Natural killer cell (primary cell): ENCODE measurements at regions not wholly inside any gene's neighbourhood (a gene's known extent, or its start where the extent isn't known, plus 50 kb on each side); places are given as distances from the start of the nearest gene placed in this dataset.

Source experiments
- ATAC-seq, 3 donors: fragments of 150-1000 bp in 2 of 3; fragments of 200-7000 bp in 1 of 3; cut with Tn5 transposase; 1 replicate in 1 of 3; 2 replicates in 2 of 3; pipeline ENCODE4 v1.10.0; 2021; ENCODE audit warnings: mild to moderate bottlenecking in 2 of 3, moderate library complexity in 2 of 3
- DNase-seq, 2 donors: peaks; one replicate each; pipeline versions ENCODE4 v3.0.0 to v3.0.0-alpha.2; 2013 to 2021; ENCODE audit warnings: mixed read lengths in 1 of 2
- H3K27ac ChIP-seq: one replicate; pipeline ENCODE4 v1.5.1; 2013; ENCODE audit warnings: mild to moderate bottlenecking, low read length
- H3K27me3 ChIP-seq: one replicate; pipeline ENCODE4 v1.6.1; 2013; ENCODE audit warnings: low read length; ENCODE audit not compliant: control insufficient read depth, insufficient read depth
- H3K36me3 ChIP-seq: one replicate; pipeline ENCODE4 v1.6.1; 2013; ENCODE audit warnings: low read length; ENCODE audit not compliant: control insufficient read depth, insufficient read depth
- H3K4me1 ChIP-seq: one replicate; pipeline ENCODE4 v1.6.1; 2013; ENCODE audit warnings: low read length; ENCODE audit not compliant: control insufficient read depth, insufficient read depth
- H3K4me3 ChIP-seq: one replicate; pipeline ENCODE4 v1.5.1; 2013; ENCODE audit warnings: low read length
- H3K9me3 ChIP-seq: one replicate; pipeline ENCODE4 v1.6.1; 2013; ENCODE audit warnings: low read length; ENCODE audit not compliant: control insufficient read depth, insufficient read depth
- H3K27ac Mint-ChIP-seq, 2 donors: one replicate each; pipeline ENCODE4 v1.8.0; 2022; ENCODE audit warnings: mild to moderate bottlenecking in 2 of 2, mixed read lengths in 2 of 2, moderate library complexity in 1 of 2
- H3K27me3 Mint-ChIP-seq, 2 donors: one replicate each; pipeline ENCODE4 v1.8.0; 2022; ENCODE audit warnings: low read depth in 2 of 2, mixed read lengths in 2 of 2
- H3K36me3 Mint-ChIP-seq: one replicate; pipeline ENCODE4 v1.8.0; 2022; ENCODE audit warnings: mixed read lengths
- H3K4me1 Mint-ChIP-seq, 2 donors: one replicate each; pipeline ENCODE4 v1.8.0; 2022; ENCODE audit warnings: mixed read lengths in 2 of 2
- H3K4me3 Mint-ChIP-seq: one replicate; pipeline ENCODE4 v1.8.0; 2022; ENCODE audit warnings: mild to moderate bottlenecking, moderate library complexity, mixed read lengths
- H3K9me3 Mint-ChIP-seq, 2 donors: one replicate each; pipeline ENCODE4 v1.8.0; 2022; ENCODE audit warnings: mixed read lengths in 2 of 2
- CTCF ChIP-seq: fragments of 200-600 bp; IDR thresholded peaks from one replicate; pipeline ENCODE4 v1.8.0; 2022; ENCODE audit warnings: antibody characterized with exemption
- WGBS: methylation state at CpG from one replicate; pipeline ENCODE4 v1.1.7; 2013; ENCODE audit warnings: missing lambda C conversion rate; ENCODE audit not compliant: insufficient coverage; 5-methylcytosine and 5-hydroxymethylcytosine counted together
- intact Hi-C: fragments of 100-400 bp; cut with micrococcal nuclease; formaldehyde crosslinking; loops from one replicate; pipeline ENCODE4 v1.14.2; 2022

- no peaks in the 10 kb centered on the region for H3K36me3 ChIP-seq
- no peak overlapping the region for H3K27ac Mint-ChIP-seq
- intact Hi-C loops = no loop called here
- no peaks in the 10 kb centered on the region for H3K27me3 ChIP-seq
- no peaks in the 10 kb centered on the region for H3K9me3 Mint-ChIP-seq
- H3K4me1 ChIP-seq = no peaks in the 10 kb centered on the region
- WGBS = 80% methylated on average over 1 of the region's 2 CpGs
- H3K4me3 ChIP-seq = no peak overlapping the region
- H3K4me1 Mint-ChIP-seq = no peaks in the 10 kb centered on the region
- H3K9me3 ChIP-seq = no peaks in the 10 kb centered on the region
- H3K36me3 Mint-ChIP-seq = no peaks in the 10 kb centered on the region
- ATAC-seq (no peak), DNase-seq (no peak)
- H3K4me3 Mint-ChIP-seq = no peak overlapping the region
- no peak overlapping the region for H3K27ac ChIP-seq
- no peak for TF ChIP-seq CTCF
- no peaks in the 10 kb centered on the region for H3K27me3 Mint-ChIP-seq
These were observed 147.8 kb downstream of the FTCDNL1 start for GRCh38 chr2:199703199-199703598.

- H3K36me3 ChIP-seq = no peaks in the 10 kb centered on the region
- H3K4me1 ChIP-seq = no peaks in the 10 kb centered on the region
- no peak overlapping the region for H3K4me3 Mint-ChIP-seq
- H3K9me3 Mint-ChIP-seq = no peaks in the 10 kb centered on the region
- no peak overlapping the region for H3K4me3 ChIP-seq
- intact Hi-C loops = no loop called here
- no peak overlapping the region for H3K27ac Mint-ChIP-seq
- no peak overlapping the region for H3K27ac ChIP-seq
- H3K27me3 ChIP-seq = no peaks in the 10 kb centered on the region
- H3K36me3 Mint-ChIP-seq = no peaks in the 10 kb centered on the region
- DNase-seq = no peak
- TF ChIP-seq CTCF = no peak
- no peak for ATAC-seq
- peaks cover 0 to 2% of the 10 kb centered on the region in 2 donors for H3K27me3 Mint-ChIP-seq
- no peaks in the 10 kb centered on the region for H3K9me3 ChIP-seq
- H3K4me1 Mint-ChIP-seq = no peaks in the 10 kb centered on the region
These were observed 153.5 kb downstream of the FTCDNL1 start for GRCh38 chr2:199697469-199697868.

GRCh38 chr2:199696048-199696447, 154.9 kb downstream of the FTCDNL1 start:
- Mint-ChIP-seq H3K36me3 (no peaks in the 10 kb centered on the region), H3K27me3 (peaks cover 0 to 2% of the 10 kb centered on the region in 2 donors), H3K27ac (no peak overlapping the region), H3K9me3 (no peaks in the 10 kb centered on the region), H3K4me3 (no peak overlapping the region), H3K4me1 (no peaks in the 10 kb centered on the region)
- intact Hi-C loops = no loop called here
- 94% methylated on average over 6 of the region's 6 CpGs for WGBS
- Histone ChIP-seq H3K4me3 (no peak overlapping the region), H3K9me3 (no peaks in the 10 kb centered on the region), H3K4me1 (no peaks in the 10 kb centered on the region), H3K36me3 (no peaks in the 10 kb centered on the region), H3K27me3 (no peaks in the 10 kb centered on the region), H3K27ac (no peak overlapping the region)
- DNase-seq = no peak
- no peak for ATAC-seq
- no peak for TF ChIP-seq CTCF

- H3K4me3 Mint-ChIP-seq = no peak overlapping the region
- no peaks in the 10 kb centered on the region for H3K4me1 Mint-ChIP-seq
- ATAC-seq = no peak
- no peak overlapping the region for H3K27ac Mint-ChIP-seq
- Histone ChIP-seq H3K27me3 (no peaks in the 10 kb centered on the region), H3K9me3 (no peaks in the 10 kb centered on the region), H3K4me3 (no peak overlapping the region), H3K4me1 (no peaks in the 10 kb centered on the region), H3K36me3 (no peaks in the 10 kb centered on the region), H3K27ac (no peak overlapping the region)
- intact Hi-C loops = no loop called here
- 100% methylated on average over 1 of the region's 1 CpG for WGBS
- H3K36me3 Mint-ChIP-seq = no peaks in the 10 kb centered on the region
- DNase-seq = no peak
- no peaks in the 10 kb centered on the region for H3K9me3 Mint-ChIP-seq
- peaks cover 0 to 2% of the 10 kb centered on the region in 2 donors for H3K27me3 Mint-ChIP-seq
- TF ChIP-seq CTCF = no peak
These were observed 157.1 kb downstream of the FTCDNL1 start for GRCh38 chr2:199693861-199694260.
